IMR-90 (cell line): ENCODE measurements at regions not wholly inside any gene's neighbourhood (a gene's known extent, or its start where the extent isn't known, plus 50 kb on each side); places are given as distances from the start of the nearest gene placed in this dataset.

Experiments
- ATAC-seq: fragments of 200-7000 bp; cut with Tn5 transposase; 2 replicates; pipeline ENCODE4 v1.9.1; 2020; ENCODE audit warnings: low read depth, mild to moderate bottlenecking, moderate library complexity
- BruUV-seq: library from RNA; stranded (reverse); fragments of 400-500 nt; replicated peaks from 2 replicates; lab custom pipeline; 2021; lab: Mats Ljungman, UMichigan
- CTCF ChIA-PET: fragments of 300-600 bp; formaldehyde crosslinking; extraction: SDS; loops from one replicate; lab custom pipeline; 2021; ENCODE audit warnings: antibody characterized with exemption; lab: Yijun Ruan, JAX
- POLR2A ChIA-PET: fragments of 300-600 bp; sonication (Branson Sonifier 250); formaldehyde crosslinking; loops from one replicate; lab custom pipeline; 2022; ENCODE audit warnings: antibody characterized with exemption; ENCODE audit not compliant: unreplicated experiment; lab: Charles Lee
- DNase-seq: peaks from one replicate; pipeline ENCODE4 v3.0.0; 2013
- H2AFZ ChIP-seq: replicated peaks from 2 replicates; pipeline ENCODE3; 2013; ENCODE audit warnings: low read length, mild to moderate bottlenecking; ENCODE audit not compliant: poor library complexity
- H2AK5ac ChIP-seq: 2 replicates; pipeline ENCODE4 v1.6.1; 2013; ENCODE audit warnings: low read depth, low read length, inconsistent platforms
- H2AK9ac ChIP-seq: replicated peaks from 2 replicates; pipeline ENCODE3; 2013; ENCODE audit warnings: mild to moderate bottlenecking, low read depth, low read length, moderate library complexity; ENCODE audit not compliant: poor library complexity
- H2BK120ac ChIP-seq: 2 replicates; pipeline ENCODE4 v1.6.1; 2013; ENCODE audit warnings: low read depth, low read length, inconsistent platforms
- H2BK15ac ChIP-seq: 3 replicates; pipeline ENCODE4 v1.6.1; 2013; ENCODE audit warnings: low read depth, low read length, inconsistent platforms
- H2BK20ac ChIP-seq: 2 replicates; pipeline ENCODE4 v1.6.1; 2013; ENCODE audit warnings: low read depth, mild to moderate bottlenecking, inconsistent platforms, low read length, moderate library complexity
- H2BK5ac ChIP-seq: 2 replicates; pipeline ENCODE4 v1.6.1; 2013; ENCODE audit warnings: mild to moderate bottlenecking, low read depth, low read length, inconsistent platforms; ENCODE audit not compliant: poor library complexity, severe bottlenecking
- H3K14ac ChIP-seq: replicated peaks from 2 replicates; pipeline ENCODE4 v1.6.1; 2013; ENCODE audit warnings: low read depth, low read length, inconsistent platforms
- H3K18ac ChIP-seq: 2 replicates; pipeline ENCODE4 v1.6.1; 2013; ENCODE audit warnings: low read depth, low read length, control low read depth
- H3K23ac ChIP-seq: 2 replicates; pipeline ENCODE4 v1.6.1; 2013; ENCODE audit warnings: low read depth, low read length, inconsistent platforms
- H3K27ac ChIP-seq: 2 replicates; pipeline ENCODE4 v1.5.1; 2013; ENCODE audit warnings: mild to moderate bottlenecking, control low read depth, low read length; ENCODE audit not compliant: insufficient read depth
- H3K27me3 ChIP-seq: 2 replicates; pipeline ENCODE4 v1.6.1; 2013; ENCODE audit warnings: low read length; ENCODE audit not compliant: control insufficient read depth, insufficient read depth
- H3K36me3 ChIP-seq: 2 replicates; pipeline ENCODE4 v1.6.1; 2013; ENCODE audit warnings: low read length, mixed read lengths; ENCODE audit not compliant: control insufficient read depth, insufficient read depth
- H3K4ac ChIP-seq: 2 replicates; pipeline ENCODE4 v1.6.1; 2013; ENCODE audit warnings: low read depth, low read length, inconsistent platforms
- H3K4me1 ChIP-seq: 2 replicates; pipeline ENCODE4 v1.6.1; 2013; ENCODE audit warnings: low read length, mixed read lengths; ENCODE audit not compliant: control insufficient read depth, insufficient read depth
- H3K4me2 ChIP-seq: 2 replicates; pipeline ENCODE4 v1.6.1; 2013; ENCODE audit warnings: low read depth, mild to moderate bottlenecking, control low read depth, low read length, moderate library complexity
- H3K4me3 ChIP-seq: 2 replicates; pipeline ENCODE4 v1.5.1; 2013; ENCODE audit warnings: low read depth, mild to moderate bottlenecking, control low read depth, low read length, moderate library complexity; ENCODE audit not compliant: insufficient read depth
- H3K56ac ChIP-seq: 2 replicates; pipeline ENCODE4 v1.6.1; 2013; ENCODE audit warnings: low read length, inconsistent platforms; ENCODE audit not compliant: insufficient read depth; ENCODE audit errors: extremely low read depth
- H3K79me1 ChIP-seq, 2 experiments: 2 replicates each; pipeline ENCODE4 v1.6.1; 2013; ENCODE audit warnings: low read length in 2 of 2, inconsistent platforms in 1 of 2, low read depth in 1 of 2
- H3K9ac ChIP-seq: 2 replicates; pipeline ENCODE4 v1.6.1; 2013; ENCODE audit warnings: low read depth, low read length, control low read depth
- H3K9me1 ChIP-seq: 2 replicates; pipeline ENCODE4 v1.6.1; 2013; ENCODE audit warnings: low read length, inconsistent platforms; ENCODE audit not compliant: insufficient read depth
- H3K9me3 ChIP-seq: 2 replicates; pipeline ENCODE4 v1.6.1; 2013; ENCODE audit warnings: low read length; ENCODE audit not compliant: control insufficient read depth, insufficient read depth
- H4K20me1 ChIP-seq: 2 replicates; pipeline ENCODE4 v1.6.1; 2013; ENCODE audit warnings: low read length, inconsistent platforms; ENCODE audit not compliant: insufficient read depth
- H4K5ac ChIP-seq: 2 replicates; pipeline ENCODE4 v1.6.1; 2013; ENCODE audit warnings: mild to moderate bottlenecking, low read depth, low read length, control low read depth
- H4K8ac ChIP-seq, 2 experiments: 2 replicates each; pipeline ENCODE4 v1.6.1; 2013; ENCODE audit warnings: low read depth in 2 of 2, low read length in 2 of 2, control low read depth in 1 of 2, inconsistent platforms in 1 of 2
- H4K91ac ChIP-seq: 2 replicates; pipeline ENCODE4 v1.6.1; 2013; ENCODE audit warnings: low read depth, low read length, inconsistent platforms; ENCODE audit not compliant: insufficient read depth
- BHLHE40 ChIP-seq: fragments of 150-350 bp; IDR thresholded peaks from 2 replicates; pipeline ENCODE4 v1.6.1; 2016; ENCODE audit warnings: mild to moderate bottlenecking, low read depth, low read length
- CHD1 ChIP-seq: IDR thresholded peaks from 2 replicates; pipeline ENCODE4 v1.6.1; 2012; ENCODE audit warnings: low read depth, low read length, improper control_type of control experiment
- CTCF ChIP-seq: conservative IDR thresholded peaks from 2 replicates; pipeline ENCODE4 v1.5.1; 2012; ENCODE audit warnings: mild to moderate bottlenecking, low read depth, low read length, improper control_type of control experiment
- ELK1 ChIP-seq: fragments of 150-350 bp; IDR thresholded peaks from 2 replicates; pipeline ENCODE4 v1.6.1; 2016; ENCODE audit warnings: low read depth, mild to moderate bottlenecking, low read length, moderate library complexity, borderline replicate concordance
- FOS ChIP-seq: fragments of 150-350 bp; IDR thresholded peaks from 2 replicates; pipeline ENCODE4 v1.6.1; 2016; ENCODE audit warnings: low read depth, low read length
- MAFK ChIP-seq: IDR thresholded peaks from 2 replicates; pipeline ENCODE4 v1.6.1; 2012; ENCODE audit warnings: low read depth, low read length, improper control_type of control experiment
- MXI1 ChIP-seq: IDR thresholded peaks from 2 replicates; pipeline ENCODE4 v1.6.1; 2012; ENCODE audit warnings: low read depth, mild to moderate bottlenecking, low read length, moderate library complexity, borderline replicate concordance
- NFE2L2 ChIP-seq: fragments of 150-350 bp; IDR thresholded peaks from 2 replicates; pipeline ENCODE4 v1.6.1; 2016; ENCODE audit warnings: low read depth, mild to moderate bottlenecking, low read length
- POLR2A ChIP-seq: IDR thresholded peaks from 2 replicates; pipeline ENCODE4 v1.6.1; 2012; ENCODE audit warnings: mild to moderate bottlenecking, low read depth, low read length
- RAD21 ChIP-seq: IDR thresholded peaks from 2 replicates; pipeline ENCODE4 v1.6.1; 2012; ENCODE audit warnings: low read length, improper control_type of control experiment
- RCOR1 ChIP-seq: IDR thresholded peaks from 2 replicates; pipeline ENCODE4 v1.6.1; 2012; ENCODE audit warnings: mild to moderate bottlenecking, low read length, improper control_type of control experiment; ENCODE audit not compliant: insufficient replicate concordance
- RFX5 ChIP-seq: IDR thresholded peaks from 2 replicates; pipeline ENCODE4 v1.8.0; 2012; ENCODE audit warnings: low read depth, mild to moderate bottlenecking, low read length, moderate library complexity
- USF2 ChIP-seq: fragments of 150-350 bp; IDR thresholded peaks from 2 replicates; pipeline ENCODE4 v1.6.1; 2017; ENCODE audit warnings: mild to moderate bottlenecking, antibody characterized with exemption, low read length, low read depth
- WGBS, 2 experiments: methylation state at CpG; one replicate each; pipeline versions ENCODE4 v1.1.5 to v1.1.7; 2013; ENCODE audit warnings: missing lambda C conversion rate in 2 of 2; ENCODE audit not compliant: insufficient read length in 1 of 2; ENCODE audit errors: extremely low coverage in 2 of 2; 5-methylcytosine and 5-hydroxymethylcytosine counted together
- dilution Hi-C: fragments of 300-500 bp; cut with HindIII; formaldehyde crosslinking; loops from one replicate; pipeline ENCODE4 v1.14.3; 2018; ENCODE audit warnings: low sequenced_read_pairs; ENCODE audit not compliant: unreplicated experiment
- in situ Hi-C: fragments of 300-500 bp; cut with MboI; formaldehyde crosslinking; loops from 3 replicates; pipeline ENCODE4 v1.14.3; 2019; ENCODE audit warnings: low sequenced_read_pairs, inconsistent platforms, mixed read lengths
- intact Hi-C: fragments of 100-400 bp; cut with micrococcal nuclease; formaldehyde crosslinking; loops from 2 replicates; pipeline ENCODE4 v1.10.0; 2022

GRCh38 chr5:167716126-167716775, 575.2 kb upstream of the WWC1 start:
- Histone ChIP-seq H3K23ac (peak overlapping the region; percentile 47), H3K4ac (peak overlapping the region; percentile 59), H3K18ac (peak overlapping the region; percentile 94), H2BK120ac (peak overlapping the region; percentile 87), H3K36me3 (no peaks in the 10 kb centered on the region), H2AK9ac (no peak overlapping the region), H2AK5ac (0 out of 2 replicates have a peak overlapping the region, but pooled peaks have one; percentile 16), H3K27ac (peak overlapping the region; percentile 30; the same call in 1 of the 2 replicates), H3K9me1 (peaks cover 5% of the 10 kb centered on the region), H3K14ac (peak overlapping the region; percentile 77), H4K5ac (peak overlapping the region; percentile 60; the same call in 1 of the 2 replicates), H3K56ac (0 out of 2 replicates have a peak overlapping the region, but pooled peaks have one; percentile 1), H3K4me2 (peak overlapping the region; percentile 48), H4K20me1 (no peaks in the 10 kb centered on the region), H4K8ac (peak overlapping the region; percentile 15 to 56; a peak in 3 of 4 replicates), H2BK20ac (peak overlapping the region; percentile 76), H3K4me1 (peaks cover 12% of the 10 kb centered on the region), H2AFZ (peak overlapping the region; percentile 15), H2BK5ac (peak overlapping the region; percentile 76), H2BK15ac (peak overlapping the region; percentile 3; the same call in 1 of the 3 replicates), H3K4me3 (no peak overlapping the region), H3K9me3 (no peaks in the 10 kb centered on the region), H3K27me3 (no peaks in the 10 kb centered on the region), H4K91ac (peak overlapping the region; percentile 87), H3K79me1 (no peaks in the 10 kb centered on the region), H3K9ac (peak overlapping the region; percentile 52; the same call in 1 of the 2 replicates)
- no TSS peak for BruUV-seq
- DNase-seq (peak; percentile 77), ATAC-seq (peak; percentile 72)
- intact Hi-C loops (loop anchor here (5.0 kb wide), 1 partner anchor 84 kb away; no protein-coding TSS in a partner anchor), in situ Hi-C loops (no loop called here), dilution Hi-C loops (no loop called here)
- WGBS, 2 experiments: no CpG with 5 or more reads among the region's 6 CpGs
- TF ChIP-seq FOS (no peak), ELK1 (no peak), RAD21 (no peak), RCOR1 (no peak), MAFK (no peak), BHLHE40 (no peak), RFX5 (no peak), CTCF (no peak), MXI1 (no peak), USF2 (no peak), CHD1 (no peak), POLR2A (no peak), NFE2L2 (no peak)
- CTCF ChIA-PET: interaction anchor here (1.2 kb wide), 1 partner anchor 14 kb away, joined by 3 read pairs; no protein-coding TSS in a partner anchor
- POLR2A ChIA-PET: interaction anchor here (0.6 kb wide), 1 partner anchor 217 kb away, joined by 3 read pairs; no protein-coding TSS in a partner anchor
